Mesenchymal stem cell (in vitro differentiated cells and primary cell): ENCODE measurements at regions not wholly inside any gene's neighbourhood (a gene's known extent, or its start where the extent isn't known, plus 50 kb on each side); places are given as distances from the start of the nearest gene placed in this dataset.

ENCODE experiments used
- DNase-seq: peaks from one replicate; pipeline ENCODE4 v3.0.0-alpha.2; 2013
- H2AFZ ChIP-seq: one replicate; pipeline ENCODE4 v1.6.1; 2013; ENCODE audit warnings: low read depth, mild to moderate bottlenecking, control low read depth, inconsistent platforms, low read length, moderate library complexity
- H2AK5ac ChIP-seq: 2 replicates; pipeline ENCODE4 v1.6.1; 2013; ENCODE audit warnings: low read length, moderate library complexity, mild to moderate bottlenecking, inconsistent platforms; ENCODE audit not compliant: severe bottlenecking
- H2BK120ac ChIP-seq: one replicate; pipeline ENCODE4 v1.6.1; 2013; ENCODE audit warnings: low read depth, mild to moderate bottlenecking, inconsistent platforms, low read length, moderate library complexity
- H2BK12ac ChIP-seq, 2 experiments: one replicate each; pipeline ENCODE4 v1.6.1; 2013; ENCODE audit warnings: inconsistent platforms in 2 of 2, low read length in 2 of 2, mild to moderate bottlenecking in 2 of 2, moderate library complexity in 2 of 2, control low read depth in 1 of 2
- H2BK15ac ChIP-seq: one replicate; pipeline ENCODE4 v1.6.1; 2013; ENCODE audit warnings: mild to moderate bottlenecking, low read depth, inconsistent platforms; ENCODE audit not compliant: poor library complexity, severe bottlenecking
- H2BK5ac ChIP-seq: 2 replicates; pipeline ENCODE4 v1.6.1; 2013; ENCODE audit warnings: low read depth, mild to moderate bottlenecking, low read length, control low read depth, inconsistent platforms; ENCODE audit not compliant: poor library complexity, severe bottlenecking
- H3K14ac ChIP-seq, 2 experiments: one replicate each; pipeline ENCODE4 v1.6.1; 2013; ENCODE audit warnings: inconsistent platforms in 2 of 2, low read length in 2 of 2, control low read depth in 1 of 2, mild to moderate bottlenecking in 1 of 2, moderate library complexity in 1 of 2
- H3K18ac ChIP-seq, 2 experiments: one replicate each; pipeline ENCODE4 v1.6.1; 2013; ENCODE audit warnings: inconsistent platforms in 2 of 2, low read length in 2 of 2, control low read depth in 1 of 2, low read depth in 1 of 2, mild to moderate bottlenecking in 1 of 2
- H3K23ac ChIP-seq, 2 experiments: one replicate each; pipeline ENCODE4 v1.6.1; 2013; ENCODE audit warnings: inconsistent platforms in 2 of 2, low read length in 2 of 2, mild to moderate bottlenecking in 2 of 2, moderate library complexity in 2 of 2, control low read depth in 1 of 2
- H3K27ac ChIP-seq: 2 replicates; pipeline ENCODE4 v1.5.1; 2013; ENCODE audit warnings: mild to moderate bottlenecking, moderate library complexity, low read length, control low read depth, inconsistent platforms; ENCODE audit not compliant: poor library complexity, severe bottlenecking
- H3K27me3 ChIP-seq, 2 experiments: 2 replicates each; pipeline versions ENCODE4 v1.6.1 to v1.7.0; 2013; ENCODE audit warnings: low read length in 2 of 2, mild to moderate bottlenecking in 2 of 2, moderate library complexity in 2 of 2, control low read depth in 1 of 2, inconsistent platforms in 1 of 2; ENCODE audit not compliant: control insufficient read depth in 1 of 2, insufficient read depth in 1 of 2
- H3K36me3 ChIP-seq, 2 experiments: 2 replicates each; pipeline versions ENCODE4 v1.6.1 to v1.7.0; 2013; ENCODE audit warnings: low read length in 2 of 2, control low read depth in 1 of 2, inconsistent platforms in 1 of 2, low read depth in 1 of 2, mild to moderate bottlenecking in 1 of 2; ENCODE audit not compliant: insufficient read depth in 2 of 2, control insufficient read depth in 1 of 2
- H3K4ac ChIP-seq, 2 experiments: one replicate each; pipeline ENCODE4 v1.6.1; 2013; ENCODE audit warnings: inconsistent platforms in 2 of 2, low read length in 2 of 2, mild to moderate bottlenecking in 2 of 2, moderate library complexity in 2 of 2, control low read depth in 1 of 2, low read depth in 1 of 2
- H3K4me1 ChIP-seq: 2 replicates; pipeline ENCODE4 v1.6.1; 2013; ENCODE audit warnings: low read depth, low read length, control low read depth; ENCODE audit not compliant: control insufficient read depth, insufficient read depth
- H3K4me2 ChIP-seq: 2 replicates; pipeline ENCODE4 v1.6.1; 2013; ENCODE audit warnings: low read length, mild to moderate bottlenecking, inconsistent platforms; ENCODE audit not compliant: poor library complexity, severe bottlenecking
- H3K4me3 ChIP-seq, 2 experiments: 2 replicates each; pipeline versions ENCODE4 v1.5.1 to v1.7.0; 2013; ENCODE audit warnings: low read length in 2 of 2, mild to moderate bottlenecking in 2 of 2, control low read depth in 1 of 2, low read depth in 1 of 2; ENCODE audit not compliant: insufficient read depth in 1 of 2
- H3K79me1 ChIP-seq: replicated peaks from 2 replicates; pipeline ENCODE4 v1.6.1; 2013; ENCODE audit warnings: mild to moderate bottlenecking, control low read depth, low read length, inconsistent platforms; ENCODE audit not compliant: poor library complexity, severe bottlenecking
- H3K9ac ChIP-seq: 2 replicates; pipeline ENCODE4 v1.7.0; 2013; ENCODE audit warnings: mild to moderate bottlenecking, low read length, moderate library complexity
- H3K9me3 ChIP-seq: 2 replicates; pipeline ENCODE4 v1.7.0; 2013; ENCODE audit warnings: mild to moderate bottlenecking, low read length; ENCODE audit not compliant: control insufficient read depth
- H4K8ac ChIP-seq: one replicate; pipeline ENCODE4 v1.6.1; 2013; ENCODE audit warnings: inconsistent platforms, mild to moderate bottlenecking, low read length, moderate library complexity
- H4K91ac ChIP-seq: one replicate; pipeline ENCODE4 v1.6.1; 2013; ENCODE audit warnings: mild to moderate bottlenecking, low read length, inconsistent platforms
- WGBS: methylation state at CpG from one replicate; pipeline ENCODE4 v1.1.7; 2013; ENCODE audit warnings: mixed read lengths; 5-methylcytosine and 5-hydroxymethylcytosine counted together

DNA sequence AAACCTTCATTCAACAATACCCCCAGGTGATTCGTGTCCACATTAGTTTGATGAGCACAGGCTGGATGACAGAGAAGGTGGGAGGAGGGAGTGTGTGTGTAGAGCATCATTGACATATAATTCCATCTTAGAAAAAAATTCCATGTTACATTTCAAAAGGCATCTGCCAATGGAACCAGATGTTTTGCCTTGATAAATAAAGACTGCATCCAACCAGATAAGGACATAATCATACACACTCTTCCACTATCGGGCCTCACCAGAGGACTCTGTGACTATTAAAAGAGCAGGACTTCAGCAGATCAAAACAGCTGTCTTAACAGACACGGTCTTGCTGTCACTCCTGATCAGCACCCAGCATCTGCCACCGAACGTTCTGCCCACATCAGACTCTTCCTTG lies 96.4 kb upstream of the SPIN1 start:
- Histone ChIP-seq H2BK15ac (no peak overlapping the region), H3K23ac (no peak overlapping the region), H3K36me3 (no peaks in the 10 kb centered on the region), H3K14ac (no peak overlapping the region), H3K18ac (no peak overlapping the region), H3K4me2 (no peak overlapping the region), H3K9ac (no peak overlapping the region), H2BK12ac (no peak overlapping the region), H2AK5ac (no peak overlapping the region), H4K8ac (no peak overlapping the region), H2BK120ac (no peak overlapping the region), H4K91ac (no peak overlapping the region), H2AFZ (no peak overlapping the region), H3K9me3 (no peaks in the 10 kb centered on the region), H3K4me1 (peaks cover 1% of the 10 kb centered on the region), H3K79me1 (no peaks in the 10 kb centered on the region), H3K4ac (no peak overlapping the region), H2BK5ac (no peak overlapping the region), H3K27me3 (peaks cover 0 to 3% of the 10 kb centered on the region in 2 experiments), H3K4me3 (no peak overlapping the region), H3K27ac (no peak overlapping the region)
- WGBS: 91% methylated on average over 4 of the region's 5 CpGs
- no peak for DNase-seq

DNA sequence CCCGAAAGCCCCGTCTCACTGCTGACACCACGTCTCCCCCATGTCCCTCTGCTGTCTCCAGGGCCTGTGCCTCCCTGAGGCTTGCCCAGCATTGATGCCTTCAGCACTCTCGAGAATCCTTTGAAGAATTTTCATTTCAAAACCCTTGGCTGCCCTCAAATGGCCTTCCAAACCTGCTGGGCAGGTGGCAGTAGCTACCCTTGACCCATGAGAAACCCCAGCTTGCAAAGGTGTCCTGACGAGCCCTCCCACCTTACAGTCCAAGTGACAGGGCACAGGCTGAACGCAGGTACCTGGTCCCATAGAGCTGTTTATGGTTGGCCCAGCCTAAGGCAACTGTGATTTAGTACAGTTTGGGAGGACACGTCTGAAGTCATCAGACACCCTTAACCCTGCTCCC lies 97.2 kb upstream of the SPIN1 start:
- H2BK5ac ChIP-seq: no peak overlapping the region
- no peak overlapping the region for H2BK15ac ChIP-seq
- peaks cover 1% of the 10 kb centered on the region for H3K4me1 ChIP-seq
- H3K4me3 ChIP-seq: no peak overlapping the region
- no peak overlapping the region for H3K9ac ChIP-seq
- H3K36me3 ChIP-seq: no peaks in the 10 kb centered on the region
- no peak for DNase-seq
- H2AFZ ChIP-seq: no peak overlapping the region
- H3K9me3 ChIP-seq: no peaks in the 10 kb centered on the region
- H3K18ac ChIP-seq: no peak overlapping the region
- H3K27ac ChIP-seq: no peak overlapping the region
- H4K8ac ChIP-seq: no peak overlapping the region
- no peak overlapping the region for H2BK120ac ChIP-seq
- no peak overlapping the region for H2BK12ac ChIP-seq
- no peak overlapping the region for H3K14ac ChIP-seq
- H4K91ac ChIP-seq: no peak overlapping the region
- H3K27me3 ChIP-seq: peaks cover 0 to 3% of the 10 kb centered on the region in 2 experiments
- no peak overlapping the region for H2AK5ac ChIP-seq
- WGBS: 91% methylated on average over 7 of the region's 7 CpGs
- H3K79me1 ChIP-seq: no peaks in the 10 kb centered on the region
- H3K4ac ChIP-seq: no peak overlapping the region
- no peak overlapping the region for H3K23ac ChIP-seq
- H3K4me2 ChIP-seq: no peak overlapping the region

GRCh38 chr9:88289532-88289931 lies 98.7 kb upstream of the SPIN1 start:
- Histone ChIP-seq H2BK5ac (no peak overlapping the region), H3K14ac (no peak overlapping the region), H3K23ac (no peak overlapping the region), H3K27ac (no peak overlapping the region), H2BK12ac (no peak overlapping the region), H2AK5ac (no peak overlapping the region), H3K27me3 (peaks cover 0 to 3% of the 10 kb centered on the region in 2 experiments), H3K9me3 (peaks cover 4% of the 10 kb centered on the region), H4K8ac (no peak overlapping the region), H2BK120ac (no peak overlapping the region), H2BK15ac (no peak overlapping the region), H3K4me1 (peaks cover 1% of the 10 kb centered on the region), H3K4me3 (no peak overlapping the region), H3K18ac (no peak overlapping the region), H2AFZ (no peak overlapping the region), H3K9ac (no peak overlapping the region), H3K36me3 (no peaks in the 10 kb centered on the region), H3K4ac (no peak overlapping the region), H4K91ac (no peak overlapping the region), H3K4me2 (no peak overlapping the region), H3K79me1 (no peaks in the 10 kb centered on the region)
- no peak for DNase-seq
- WGBS: 93% methylated on average over 7 of the region's 8 CpGs

GRCh38 chr9:88287972-88288371 lies 100.3 kb upstream of the SPIN1 start:
- Histone ChIP-seq H3K79me1 (no peaks in the 10 kb centered on the region), H4K8ac (no peak overlapping the region), H2BK120ac (no peak overlapping the region), H2BK12ac (no peak overlapping the region), H2BK15ac (no peak overlapping the region), H3K14ac (no peak overlapping the region), H3K4me2 (no peak overlapping the region), H4K91ac (no peak overlapping the region), H3K4ac (no peak overlapping the region), H2AFZ (no peak overlapping the region), H2AK5ac (no peak overlapping the region), H3K27me3 (peaks cover 0 to 3% of the 10 kb centered on the region in 2 experiments), H3K36me3 (no peaks in the 10 kb centered on the region), H3K18ac (no peak overlapping the region), H3K4me3 (no peak overlapping the region), H3K4me1 (peaks cover 1% of the 10 kb centered on the region), H2BK5ac (no peak overlapping the region), H3K23ac (no peak overlapping the region), H3K27ac (no peak overlapping the region), H3K9me3 (peaks cover 11% of the 10 kb centered on the region), H3K9ac (no peak overlapping the region)
- WGBS: 91% methylated on average over 1 of the region's 2 CpGs
- DNase-seq: no peak
